Sigmoid colon (tissue), 6 donors: ENCODE measurements at regions not wholly inside any gene's neighbourhood (a gene's known extent, or its start where the extent isn't known, plus 50 kb on each side); places are given as distances from the start of the nearest gene placed in this dataset.

Source experiments
- DNase-seq: peaks from one replicate; pipeline ENCODE4 v3.0.0-alpha.2; 2019
- H3K27ac ChIP-seq, 4 donors: fragments of 200-600 bp; sonication (generic); one replicate each; pipeline ENCODE4 v1.5.1; 2016 to 2019; ENCODE audit warnings: mild to moderate bottlenecking in 1 of 4
- H3K27me3 ChIP-seq, 3 donors: fragments of 200-600 bp; sonication (generic); one replicate each; pipeline ENCODE4 v1.5.1; 2019; ENCODE audit warnings: mild to moderate bottlenecking in 1 of 3
- H3K36me3 ChIP-seq, 4 donors: fragments of 200-600 bp; sonication (generic); one replicate each; pipeline ENCODE4 v1.5.1; 2016 to 2019
- H3K4me1 ChIP-seq, 4 donors: fragments of 200-600 bp; sonication (generic); one replicate each; pipeline ENCODE4 v1.5.1; 2017 to 2019
- H3K4me3 ChIP-seq, 4 donors: fragments of 200-600 bp; sonication (generic); one replicate each; pipeline ENCODE4 v1.5.1; 2017 to 2019; ENCODE audit warnings: mild to moderate bottlenecking in 2 of 4, moderate library complexity in 1 of 4
- H3K9me3 ChIP-seq, 4 donors: fragments of 200-600 bp in 3 of 4; sonication (generic) in 3 of 4; one replicate each; pipeline versions ENCODE4 v1.5.1 to v1.6.1; 2013 to 2019
- EP300 ChIP-seq, 4 donors: sonication (generic); formaldehyde crosslinking; IDR thresholded peaks; one replicate each; pipeline ENCODE4 v1.6.1; 2017; ENCODE audit warnings: antibody characterized with exemption in 4 of 4
- POLR2A ChIP-seq, 2 donors: fragments of 450-650 bp; IDR thresholded peaks; one replicate each; pipeline ENCODE4 v1.6.1; 2016; ENCODE audit warnings: antibody characterized with exemption in 2 of 2, mild to moderate bottlenecking in 2 of 2, moderate library complexity in 2 of 2
- POLR2AphosphoS5 ChIP-seq, 4 donors: sonication (generic); formaldehyde crosslinking; IDR thresholded peaks; one replicate each; pipeline ENCODE4 v1.6.1; 2017; ENCODE audit warnings: antibody characterized with exemption in 4 of 4
- WGBS, 2 donors: extraction: QIAGEN DNeasy Blood & Tissue Kit; methylation state at CpG; one replicate each; pipeline ENCODE4 v1.1.7; 2013; 5-methylcytosine and 5-hydroxymethylcytosine counted together
- intact Hi-C: fragments of 100-400 bp; cut with DNase I; formaldehyde crosslinking; loops from one replicate; pipeline ENCODE4 v1.15.1; 2023
- TF ChIP-seq, protein P1 (sequence below), 4 experiments: fragments of 450-650 bp in 3 of 4; fragments of 200-600 bp in 1 of 4; IDR thresholded peaks; one replicate each; pipeline ENCODE4 v1.5.1; 2016 to 2019; ENCODE audit warnings: antibody characterized with exemption in 4 of 4, mild to moderate bottlenecking in 3 of 4, moderate library complexity in 2 of 4
- donor health status: healthy with polysubstance abuse.
- donor health status: healthy.

DNA sequence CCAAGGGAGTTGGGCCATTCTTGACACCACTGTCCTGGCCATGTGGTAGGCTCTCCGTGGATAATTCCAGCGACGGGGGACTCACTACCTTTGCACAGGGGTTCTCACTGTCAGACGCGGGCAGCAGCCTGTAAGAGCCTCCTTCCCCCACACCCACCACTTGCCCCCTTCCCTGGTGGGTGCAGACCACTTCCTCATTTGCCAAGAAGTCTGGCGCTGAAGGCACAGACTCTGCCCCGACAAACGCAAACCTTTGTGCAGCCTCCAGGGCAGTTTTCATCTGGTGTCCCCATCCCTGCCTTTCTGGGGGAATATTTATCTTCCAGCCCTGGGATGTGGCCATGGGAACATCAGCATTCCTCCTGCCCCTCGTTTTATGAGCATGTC lies 422.5 kb downstream of the SHANK2 start:
- intact Hi-C loops: loop anchor here (5.0 kb wide), 2 partner anchors 82 to 252 kb away; no protein-coding TSS in a partner anchor
- 56 to 82% methylated on average over 9 of the region's 9 CpGs for WGBS, 2 donors
- no peak for DNase-seq
- no peak overlapping the region for H3K4me3 ChIP-seq
- H3K36me3 ChIP-seq: no peaks in the 10 kb centered on the region
- no peak overlapping the region for H3K27ac ChIP-seq
- H3K27me3 ChIP-seq: peaks cover 0 to 22% (median 0%) of the 10 kb centered on the region in 3 donors
- no peaks in the 10 kb centered on the region for H3K9me3 ChIP-seq
- peaks cover under 1 to 39% (median 24%) of the 10 kb centered on the region in 4 donors for H3K4me1 ChIP-seq
- TF ChIP-seq, protein P1, sequence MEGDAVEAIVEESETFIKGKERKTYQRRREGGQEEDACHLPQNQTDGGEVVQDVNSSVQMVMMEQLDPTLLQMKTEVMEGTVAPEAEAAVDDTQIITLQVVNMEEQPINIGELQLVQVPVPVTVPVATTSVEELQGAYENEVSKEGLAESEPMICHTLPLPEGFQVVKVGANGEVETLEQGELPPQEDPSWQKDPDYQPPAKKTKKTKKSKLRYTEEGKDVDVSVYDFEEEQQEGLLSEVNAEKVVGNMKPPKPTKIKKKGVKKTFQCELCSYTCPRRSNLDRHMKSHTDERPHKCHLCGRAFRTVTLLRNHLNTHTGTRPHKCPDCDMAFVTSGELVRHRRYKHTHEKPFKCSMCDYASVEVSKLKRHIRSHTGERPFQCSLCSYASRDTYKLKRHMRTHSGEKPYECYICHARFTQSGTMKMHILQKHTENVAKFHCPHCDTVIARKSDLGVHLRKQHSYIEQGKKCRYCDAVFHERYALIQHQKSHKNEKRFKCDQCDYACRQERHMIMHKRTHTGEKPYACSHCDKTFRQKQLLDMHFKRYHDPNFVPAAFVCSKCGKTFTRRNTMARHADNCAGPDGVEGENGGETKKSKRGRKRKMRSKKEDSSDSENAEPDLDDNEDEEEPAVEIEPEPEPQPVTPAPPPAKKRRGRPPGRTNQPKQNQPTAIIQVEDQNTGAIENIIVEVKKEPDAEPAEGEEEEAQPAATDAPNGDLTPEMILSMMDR (IDR thresholded peaks at IDR 0.05): no peak
- TF ChIP-seq POLR2AphosphoS5 (IDR thresholded peaks at IDR 0.05): no peak
- no peak for TF ChIP-seq EP300 (IDR thresholded peaks at IDR 0.05)
- no peak for TF ChIP-seq POLR2A (IDR thresholded peaks at IDR 0.05)

DNA sequence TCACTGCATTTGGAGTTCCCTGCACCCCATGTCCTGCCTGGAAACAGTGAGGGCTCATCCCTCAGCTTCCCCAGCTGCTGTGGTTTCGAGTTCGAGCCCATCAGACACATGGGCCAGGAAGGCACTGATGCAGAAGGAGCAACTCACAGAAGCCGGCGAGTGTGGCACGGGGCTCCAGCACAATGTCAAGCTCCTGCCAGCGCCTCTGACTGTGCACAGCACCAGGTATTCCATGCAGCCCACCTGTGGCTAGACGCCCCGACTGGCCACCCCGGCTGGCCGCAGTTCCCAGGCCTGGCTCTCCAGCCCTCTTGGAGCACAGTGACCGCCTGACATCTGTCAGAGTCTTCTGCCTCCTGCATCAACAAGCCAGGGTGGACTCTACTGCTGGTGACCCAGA lies 419.4 kb downstream of the SHANK2 start:
- 91 to 94% methylated on average over 11 of the region's 11 CpGs for WGBS, 2 donors
- intact Hi-C loops: loop anchor here (5.0 kb wide), 1 partner anchor 249 kb away; no protein-coding TSS in a partner anchor

DNA sequence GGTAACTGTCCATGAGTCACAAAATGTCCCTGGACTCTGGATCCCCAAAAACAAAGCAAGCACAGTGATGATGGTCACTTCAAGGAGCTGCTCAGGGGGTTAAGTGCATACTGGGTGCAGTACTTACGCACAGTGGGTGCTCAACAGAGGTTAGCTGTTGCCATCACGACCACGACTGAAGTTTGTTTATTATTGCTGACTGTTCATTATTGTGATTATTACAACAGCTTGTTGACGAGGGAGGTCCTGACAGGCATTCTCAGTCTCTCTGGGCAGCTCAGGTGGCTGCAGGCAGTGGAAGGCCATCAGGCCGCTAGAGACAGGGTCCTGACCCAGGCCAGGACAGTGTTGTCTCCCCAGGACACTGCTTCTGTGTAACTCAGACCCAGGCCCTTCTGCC lies 418.8 kb downstream of the SHANK2 start:
- intact Hi-C loops: loop anchor here (5.0 kb wide), 1 partner anchor 249 kb away; no protein-coding TSS in a partner anchor
- H3K4me1 ChIP-seq: peaks cover 0 to 6% (median 2%) of the 10 kb centered on the region in 4 donors
- 64 to 69% methylated on average over 5 of the region's 5 CpGs for WGBS, 2 donors
- peaks cover 0 to 7% (median 0%) of the 10 kb centered on the region in 4 donors for H3K9me3 ChIP-seq
- peaks cover 0 to 11% (median 0%) of the 10 kb centered on the region in 3 donors for H3K27me3 ChIP-seq
- no peak overlapping the region for H3K4me3 ChIP-seq
- no peak for DNase-seq
- H3K36me3 ChIP-seq: no peaks in the 10 kb centered on the region
- TF ChIP-seq, protein P1 (IDR thresholded peaks at IDR 0.05): no peak
- TF ChIP-seq POLR2A (IDR thresholded peaks at IDR 0.05) (no peak), POLR2AphosphoS5 (IDR thresholded peaks at IDR 0.05) (no peak), EP300 (IDR thresholded peaks at IDR 0.05) (no peak)
- no peak overlapping the region for H3K27ac ChIP-seq

More for the DNA sequence above, 419.4 kb downstream of the SHANK2 start:
- H3K27ac ChIP-seq: no peak overlapping the region
- peaks cover 0 to 12% (median 6%) of the 10 kb centered on the region in 4 donors for H3K4me1 ChIP-seq
- TF ChIP-seq POLR2A (IDR thresholded peaks at IDR 0.05): no peak
- no peak for TF ChIP-seq POLR2AphosphoS5 (IDR thresholded peaks at IDR 0.05)
- TF ChIP-seq, protein P1 (IDR thresholded peaks at IDR 0.05): no peak
- no peak for TF ChIP-seq EP300 (IDR thresholded peaks at IDR 0.05)
- no peaks in the 10 kb centered on the region for H3K36me3 ChIP-seq
- peaks cover 0 to 14% (median 0%) of the 10 kb centered on the region in 3 donors for H3K27me3 ChIP-seq
- DNase-seq: no peak
- peaks cover 0 to 2% (median 0%) of the 10 kb centered on the region in 4 donors for H3K9me3 ChIP-seq
- H3K4me3 ChIP-seq: no peak overlapping the region

DNA sequence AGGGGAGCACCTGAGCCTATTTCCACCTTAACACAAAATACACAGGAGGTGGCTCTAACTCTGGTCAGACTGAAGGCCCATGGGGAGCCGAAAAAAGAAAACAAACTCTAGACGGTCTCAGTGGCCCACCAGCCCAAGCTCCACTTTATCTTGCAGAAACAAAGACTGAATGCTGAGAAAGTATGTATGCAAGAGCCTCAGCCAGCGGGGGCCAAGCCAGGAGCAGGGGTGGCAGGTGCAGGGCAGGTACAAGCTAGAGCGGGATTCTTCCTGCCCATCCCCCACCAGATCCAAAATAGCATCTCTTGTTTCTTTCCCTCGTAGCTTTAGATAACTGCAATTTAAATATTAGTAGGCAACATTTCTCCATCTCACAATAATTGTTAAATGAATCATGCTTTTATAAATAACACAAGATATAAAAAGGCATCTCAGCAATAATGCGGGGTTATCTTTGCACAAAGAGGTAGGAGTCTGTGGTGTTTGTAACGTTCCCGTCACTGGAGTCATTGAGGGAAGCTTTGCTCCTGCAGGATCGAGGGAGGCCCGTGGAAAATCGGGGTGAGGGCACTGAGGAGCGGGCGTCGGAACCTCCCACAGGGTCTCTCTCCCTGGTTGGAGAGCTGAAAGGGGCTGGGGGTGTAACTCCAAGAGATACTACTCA lies 418.0 kb downstream of the SHANK2 start:
- H3K4me3 ChIP-seq: no peak overlapping the region

More for the DNA sequence above, 418.0 kb downstream of the SHANK2 start:
- DNase-seq: no peak
- no peaks in the 10 kb centered on the region for H3K36me3 ChIP-seq
- 69 to 83% methylated on average over 14 of the region's 14 CpGs for WGBS, 2 donors
- TF ChIP-seq EP300 (IDR thresholded peaks at IDR 0.05): no peak
- TF ChIP-seq POLR2A (IDR thresholded peaks at IDR 0.05): no peak
- TF ChIP-seq, protein P1 (IDR thresholded peaks at IDR 0.05): no peak
- TF ChIP-seq POLR2AphosphoS5 (IDR thresholded peaks at IDR 0.05): no peak
- intact Hi-C loops: loop anchor here (5.0 kb wide), 1 partner anchor 248 kb away; no protein-coding TSS in a partner anchor
- H3K27ac ChIP-seq: no peak overlapping the region
- no peaks in the 10 kb centered on the region for H3K4me1 ChIP-seq
- H3K27me3 ChIP-seq: peaks cover 0 to 8% (median 0%) of the 10 kb centered on the region in 3 donors
- H3K9me3 ChIP-seq: peaks cover 0 to 9% (median 0%) of the 10 kb centered on the region in 4 donors
